C1 segment of cervical spinal cord (tissue), 14 donors: ENCODE measurements at regions not wholly inside any gene's neighbourhood (a gene's known extent, or its start where the extent isn't known, plus 50 kb on each side); places are given as distances from the start of the nearest gene placed in this dataset.

Experiments
- DNase-seq, 14 donors: peaks; one replicate each; lab custom pipeline; 2025; lab: John Stamatoyannopoulos, UW

DNA sequence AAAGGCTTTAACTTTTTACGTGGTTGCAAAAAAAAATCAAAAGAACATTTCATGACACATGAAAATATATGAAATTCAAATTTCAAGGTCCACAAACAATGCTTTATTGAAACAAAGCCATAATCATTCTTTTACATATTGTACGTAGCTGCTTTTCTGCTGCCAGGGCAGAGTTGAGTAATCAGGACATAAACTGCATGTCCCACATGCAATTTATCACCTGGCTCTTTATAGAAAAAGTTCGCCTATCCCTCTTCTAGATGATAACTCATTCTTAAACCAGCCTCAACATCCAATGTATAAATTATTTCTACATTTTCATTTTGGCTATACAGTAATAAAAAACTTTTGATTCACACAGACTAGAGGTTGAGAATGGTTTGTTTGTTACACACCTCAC lies 154.9 kb downstream of the AXIN2 start:
- DNase-seq, result no peak

DNA sequence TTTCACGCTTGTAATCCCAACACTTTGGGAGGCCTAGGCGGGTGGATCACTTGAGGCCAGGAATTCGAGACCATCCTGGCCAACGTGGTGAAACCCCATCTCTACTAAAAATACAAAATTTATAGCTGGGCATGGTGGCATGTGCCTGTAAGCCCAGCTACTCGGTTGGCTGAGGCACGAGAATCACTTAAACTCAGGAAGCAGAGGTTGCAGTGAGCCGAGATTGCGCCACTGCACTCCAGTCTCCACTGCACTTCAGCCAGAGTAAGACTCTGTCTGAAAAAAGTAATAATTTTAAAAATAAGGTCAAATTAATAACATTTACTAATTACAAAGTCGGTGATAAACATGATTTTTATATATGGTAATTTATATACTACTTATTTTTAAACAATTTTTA lies 155.9 kb downstream of the AXIN2 start:
- DNase-seq, result no peak

GRCh38 chr17:65404761-65405160 lies 156.7 kb downstream of the AXIN2 start:
- DNase-seq, result no peak

DNA sequence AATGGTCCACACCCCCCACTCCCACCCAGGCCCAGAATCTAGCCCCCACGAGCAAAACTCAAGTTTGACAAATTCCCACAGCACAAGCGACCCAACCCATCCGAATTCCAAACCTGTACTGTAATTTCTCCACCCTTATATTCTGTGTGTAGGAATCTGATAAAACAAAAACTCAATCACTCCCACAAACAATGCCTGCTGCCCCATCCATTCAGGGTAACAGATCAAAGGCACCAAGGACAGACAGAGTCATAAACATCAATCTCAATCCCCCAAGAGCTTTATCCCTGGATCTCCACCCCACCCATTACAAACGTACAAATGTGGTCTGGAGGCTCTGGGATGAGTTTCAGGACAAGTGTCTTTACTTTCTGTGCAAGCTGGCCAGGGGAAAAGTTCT lies 157.8 kb downstream of the AXIN2 start:
- no peak for DNase-seq

GRCh38 chr17:65402513-65403496 lies 158.6 kb downstream of the AXIN2 start:
- DNase-seq, result no peak

DNA sequence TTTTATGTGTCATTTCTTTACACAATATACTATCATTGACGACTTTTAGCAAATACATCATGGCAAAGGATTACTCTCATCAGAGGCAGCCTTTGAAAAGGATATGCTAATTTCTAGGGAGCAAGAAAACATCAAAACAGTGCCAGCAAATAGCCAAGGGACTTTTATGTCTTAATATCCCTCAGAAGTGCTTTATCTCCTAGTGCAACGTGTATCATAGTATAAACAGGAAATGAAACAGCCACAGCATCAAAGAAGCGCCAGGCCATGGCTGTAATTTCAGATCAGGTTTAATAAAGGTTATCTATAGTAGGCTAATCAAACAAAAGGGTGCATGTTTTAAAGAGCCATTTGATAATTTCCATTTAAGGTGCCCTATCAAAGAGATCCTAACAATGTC lies 159.9 kb downstream of the AXIN2 start:
- DNase-seq, result no peak

DNA sequence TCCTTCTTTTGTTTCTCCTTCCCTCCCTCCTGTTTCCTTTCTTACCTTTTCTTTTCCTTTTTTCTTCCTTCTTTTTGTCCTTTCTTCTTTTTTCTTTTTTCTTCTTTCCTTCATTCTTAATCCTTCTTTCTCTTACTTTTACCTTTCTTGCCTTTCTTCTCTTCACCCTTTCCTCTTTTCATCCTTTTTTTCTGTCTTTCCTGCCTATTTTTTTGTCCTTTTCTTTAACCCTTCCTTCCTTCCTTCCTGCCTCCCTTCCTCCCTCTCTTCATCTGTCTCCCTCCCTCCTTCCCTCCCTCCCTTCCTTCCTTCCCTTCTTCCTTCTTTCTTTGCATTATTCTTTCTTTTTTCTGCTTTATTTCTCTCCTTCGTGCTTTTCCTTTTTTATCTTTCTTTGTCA lies 160.7 kb downstream of the AXIN2 start:
- DNase-seq, result no peak

DNA sequence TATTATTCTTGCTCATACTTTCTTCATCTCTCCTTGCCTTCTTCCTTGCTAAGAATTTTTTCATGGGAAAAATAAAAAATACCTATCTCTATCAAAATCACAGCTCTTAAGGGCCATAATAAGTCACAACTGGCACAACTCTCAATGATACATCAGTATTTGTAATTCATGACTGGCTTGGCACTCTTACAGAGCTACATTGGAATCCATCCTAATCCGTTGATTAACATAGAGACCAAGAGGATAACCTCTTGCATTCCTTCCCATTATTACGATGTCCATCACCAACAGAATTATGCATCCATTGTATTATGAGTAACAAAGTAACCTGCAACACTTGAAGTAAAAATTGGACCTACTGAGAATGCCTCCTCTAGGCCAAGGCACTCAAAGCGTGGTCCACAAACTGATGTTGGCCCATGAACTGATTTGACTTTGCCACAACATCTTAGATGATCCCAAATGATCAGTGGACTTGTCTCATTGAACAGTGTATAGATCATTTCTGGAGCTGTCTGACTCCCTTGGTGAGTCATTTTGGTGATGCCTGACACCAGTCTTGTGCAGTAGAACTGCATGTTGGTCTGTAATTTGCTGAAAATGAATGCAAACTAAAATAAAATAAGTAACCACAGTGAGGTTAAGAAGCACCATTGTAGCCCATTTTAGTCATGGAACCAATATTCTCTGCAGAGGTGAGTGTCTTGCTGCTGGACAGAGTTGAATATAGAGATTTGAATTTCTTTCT lies 163.2 kb downstream of the AXIN2 start:
- DNase-seq, result no peak

DNA sequence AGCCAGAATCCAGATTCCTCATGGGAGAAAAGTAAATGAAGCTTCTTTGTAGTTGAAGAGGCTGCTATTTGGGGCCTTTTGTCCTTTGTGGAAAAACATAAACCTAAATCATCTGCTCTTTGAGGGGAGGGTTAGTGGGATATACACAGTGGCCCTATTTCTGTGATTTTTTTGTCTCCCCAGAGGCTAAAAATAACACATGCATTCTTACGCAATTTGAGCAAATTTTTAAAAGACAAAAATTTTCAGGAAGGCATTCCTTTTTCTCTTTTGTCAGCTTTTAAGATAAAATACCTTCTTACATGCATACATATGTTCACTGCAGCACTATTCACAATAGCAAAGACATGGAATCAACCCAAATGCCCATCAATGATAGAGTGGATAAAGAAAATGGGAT lies 165.5 kb downstream of the AXIN2 start:
- no peak for DNase-seq

DNA sequence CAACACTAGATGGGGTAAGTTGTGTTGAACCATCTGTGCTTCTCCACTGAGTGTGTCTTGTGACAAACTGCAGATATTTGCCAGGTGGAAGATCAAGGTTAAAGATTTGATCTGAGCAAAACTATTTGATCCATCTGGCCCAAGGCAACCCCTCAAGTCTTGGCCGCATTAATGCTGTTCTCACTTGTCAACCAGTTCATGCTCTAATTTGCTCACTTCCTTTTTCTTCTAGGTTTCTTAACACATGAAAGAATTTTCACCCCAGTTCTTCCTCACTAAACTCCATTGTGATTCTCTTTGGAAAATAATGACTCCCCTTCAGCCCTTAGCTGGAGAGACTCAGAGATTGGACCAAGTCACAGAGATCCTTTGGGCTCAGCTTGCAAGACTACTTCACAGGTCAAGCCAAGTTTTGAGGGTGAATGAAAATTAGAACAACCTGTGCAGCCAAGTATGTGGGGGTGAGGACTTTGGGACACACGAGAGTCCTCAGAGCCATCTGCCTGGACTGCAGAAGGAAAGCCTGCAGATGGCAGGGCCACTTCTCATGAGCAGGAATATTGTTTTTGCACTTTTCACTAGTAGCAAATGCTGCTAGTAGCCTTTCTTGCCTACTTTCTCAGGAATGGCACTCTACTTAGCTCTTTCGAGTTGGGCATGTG lies 166.5 kb downstream of the AXIN2 start:
- DNase-seq, result no peak

- no peak for DNase-seq
Observed at GRCh38 chr17:65393514-65393913, 167.9 kb downstream of the AXIN2 start.

- DNase-seq, result no peak
Observed at GRCh38 chr17:65389949-65390348, 171.5 kb downstream of the AXIN2 start.

- DNase-seq, result no peak
Observed at GRCh38 chr17:65389426-65389825, 172.0 kb downstream of the AXIN2 start.

DNA sequence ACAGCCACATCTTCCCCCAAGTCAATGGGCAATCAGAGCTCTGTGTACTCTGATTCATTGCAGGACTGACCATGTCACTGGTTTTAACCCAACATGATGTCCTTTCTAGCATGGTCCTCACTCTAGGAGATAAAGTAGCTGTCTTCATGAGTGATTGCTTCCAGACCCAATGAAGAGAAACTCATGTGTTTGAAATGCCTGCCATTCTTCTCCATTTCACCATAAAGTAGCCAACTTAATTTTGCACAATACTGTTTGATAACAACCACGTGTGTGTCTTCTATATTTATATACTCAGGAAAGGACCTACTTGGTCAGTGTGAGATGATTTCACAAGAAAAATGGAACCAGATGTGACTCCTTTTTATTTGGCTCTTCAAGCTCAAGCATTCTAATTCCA lies 172.5 kb downstream of the AXIN2 start:
- no peak for DNase-seq

DNA sequence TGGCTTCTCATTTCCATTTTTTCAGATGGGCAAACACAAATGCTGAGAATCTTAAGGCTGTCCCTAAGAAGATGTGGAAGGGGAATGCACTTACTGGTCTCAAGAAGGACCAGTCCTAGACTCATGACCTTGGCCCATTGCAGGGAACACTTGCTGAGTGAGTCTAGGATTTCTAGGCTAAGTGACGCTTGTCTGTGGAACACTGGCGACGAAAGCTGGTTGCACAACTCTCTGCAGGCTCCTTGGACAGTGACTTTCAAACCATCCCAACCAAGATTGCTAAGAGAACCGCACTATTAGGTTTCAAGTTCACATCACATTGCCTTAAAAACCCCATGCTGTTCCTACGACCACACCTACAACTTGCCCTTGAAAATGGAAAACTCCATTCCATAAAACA lies 174.1 kb downstream of the AXIN2 start:
- no peak for DNase-seq

DNA sequence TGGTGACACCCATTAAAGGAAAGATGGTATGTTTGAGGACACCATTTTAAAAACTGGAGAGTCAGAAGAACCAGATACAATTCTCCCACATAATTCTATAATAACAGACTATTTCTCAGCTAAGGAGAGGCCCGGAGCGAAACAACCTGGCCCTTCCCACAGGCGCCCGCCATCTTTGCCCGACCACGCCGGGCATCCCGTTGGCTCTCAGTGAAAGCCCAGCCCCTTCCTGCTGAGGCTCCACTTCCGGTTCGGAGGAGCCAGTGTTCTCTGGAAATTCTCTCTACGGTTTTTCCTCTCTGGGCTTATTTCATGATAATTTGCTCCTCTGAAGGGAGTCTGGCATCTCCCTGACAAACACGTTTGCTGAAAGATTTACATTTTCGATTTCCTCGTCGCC lies 175.7 kb downstream of the AXIN2 start:
- no peak for DNase-seq

DNA sequence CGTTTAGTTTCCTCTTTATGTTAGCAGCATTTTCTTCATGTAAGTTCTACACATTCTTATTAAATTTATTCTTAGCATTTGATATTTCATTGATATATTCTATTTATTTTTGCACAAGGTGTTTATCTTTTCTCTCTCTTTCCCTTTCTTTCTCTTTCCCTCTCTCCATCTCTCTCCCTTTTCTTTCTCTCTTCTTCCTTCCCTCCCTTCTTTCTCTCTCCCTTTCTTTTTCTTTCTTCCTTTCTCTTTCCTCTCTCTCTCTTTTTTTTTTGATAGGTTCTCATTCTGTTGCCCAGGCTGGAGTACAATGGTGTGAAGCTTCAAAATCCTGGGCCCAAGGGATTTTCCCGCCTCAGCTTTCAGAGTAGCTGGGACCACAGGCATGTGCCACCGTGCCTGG lies 176.4 kb downstream of the AXIN2 start:
- DNase-seq, result no peak

- DNase-seq, result no peak
Observed at GRCh38 chr17:65381152-65381551, 180.3 kb downstream of the AXIN2 start.

- no peak for DNase-seq
Observed at GRCh38 chr17:65374966-65375365, 186.5 kb downstream of the AXIN2 start.

DNA sequence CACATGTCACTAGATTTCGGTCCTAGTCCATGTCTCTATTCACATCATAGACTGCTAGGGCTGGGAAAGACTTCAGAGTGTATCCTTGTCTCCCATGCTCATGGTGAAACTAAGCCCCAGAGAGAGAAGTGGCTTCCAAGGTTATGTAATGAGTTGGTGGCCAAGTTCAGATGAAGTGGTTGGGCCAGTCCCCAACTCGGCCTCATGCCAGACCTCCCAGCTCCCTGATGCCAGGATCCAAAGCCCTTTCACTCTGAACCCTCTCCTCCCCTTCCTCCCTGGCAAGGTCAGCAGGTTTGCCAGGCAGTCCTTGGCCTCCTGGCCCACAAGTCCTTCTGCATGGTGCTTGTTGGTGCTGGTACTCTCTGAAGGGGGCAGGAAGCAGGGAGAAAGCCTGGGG lies 189.7 kb downstream of the AXIN2 start:
- peak in 2 of 14 donors; percentile 32 to 34 for DNase-seq

GRCh38 chr17:65370669-65371131 lies 190.7 kb downstream of the AXIN2 start:
- no peak for DNase-seq

DNA sequence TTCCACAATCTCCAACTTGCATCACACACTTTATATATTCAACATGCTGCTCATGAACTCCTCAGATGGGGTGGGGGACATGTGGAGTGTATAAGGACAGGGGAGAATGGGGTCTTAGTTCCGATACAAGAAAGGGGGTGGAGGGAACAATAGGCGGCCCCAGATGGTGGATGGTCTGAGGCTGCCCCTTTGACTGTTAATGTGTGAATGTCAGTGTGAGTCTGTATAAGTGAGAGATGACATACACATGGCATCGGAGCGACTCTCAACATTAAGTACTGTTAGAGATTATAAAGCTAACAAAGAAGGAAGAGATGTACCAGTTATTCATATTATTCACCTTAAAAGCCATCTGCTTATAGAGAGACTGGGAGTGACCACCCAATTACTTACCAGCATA lies 193.1 kb downstream of the AXIN2 start:
- no peak for DNase-seq
